Brain microvascular endothelial cell (primary cell): ENCODE measurements at regions not wholly inside any gene's neighbourhood (a gene's known extent, or its start where the extent isn't known, plus 50 kb on each side); places are given as distances from the start of the nearest gene placed in this dataset.

Experiments used
- DNase-seq: peaks from one replicate; pipeline ENCODE4 v3.0.0-alpha.2; 2020
- H3K27ac ChIP-seq: fragments of 250-450 bp; sonication (Bioruptor Pico); 2 replicates; pipeline ENCODE4 v1.5.1; 2020; ENCODE audit warnings: mild to moderate bottlenecking, moderate library complexity
- H3K27me3 ChIP-seq: fragments of 250-450 bp; sonication (Bioruptor Pico); replicated peaks from 2 replicates; pipeline ENCODE4 v1.5.1; 2020; ENCODE audit warnings: mild to moderate bottlenecking
- H3K36me3 ChIP-seq: fragments of 250-450 bp; sonication (Bioruptor Pico); replicated peaks from 2 replicates; pipeline ENCODE4 v1.5.1; 2020; ENCODE audit warnings: mild to moderate bottlenecking
- H3K4me3 ChIP-seq: 2 replicates; pipeline ENCODE4 v1.5.1; 2011; ENCODE audit warnings: low read depth, mild to moderate bottlenecking, control low read depth, low read length, moderate library complexity
- CTCF ChIP-seq: IDR thresholded peaks from 2 replicates; pipeline ENCODE4 v1.5.1; 2011; ENCODE audit warnings: low read depth, mild to moderate bottlenecking, moderate library complexity, low read length, control low read depth, inconsistent platforms; ENCODE audit errors: missing control alignments
- in situ Hi-C: cut with HindIII; loops from 2 replicates; pipeline ENCODE4 v1.10.0; 2017; ENCODE audit warnings: low sequenced_read_pairs, low pct_ligation_motif_present

GRCh38 chr7:84362828-84363227 lies 168.2 kb upstream of the SEMA3A start:
- H3K36me3 ChIP-seq, result no peaks in the 10 kb centered on the region
- in situ Hi-C loops, result no loop called here
- H3K4me3 ChIP-seq, result no peak overlapping the region
- no peak for TF ChIP-seq CTCF
- no peak for DNase-seq
- H3K27me3 ChIP-seq, result no peaks in the 10 kb centered on the region
- no peak overlapping the region for H3K27ac ChIP-seq

DNA sequence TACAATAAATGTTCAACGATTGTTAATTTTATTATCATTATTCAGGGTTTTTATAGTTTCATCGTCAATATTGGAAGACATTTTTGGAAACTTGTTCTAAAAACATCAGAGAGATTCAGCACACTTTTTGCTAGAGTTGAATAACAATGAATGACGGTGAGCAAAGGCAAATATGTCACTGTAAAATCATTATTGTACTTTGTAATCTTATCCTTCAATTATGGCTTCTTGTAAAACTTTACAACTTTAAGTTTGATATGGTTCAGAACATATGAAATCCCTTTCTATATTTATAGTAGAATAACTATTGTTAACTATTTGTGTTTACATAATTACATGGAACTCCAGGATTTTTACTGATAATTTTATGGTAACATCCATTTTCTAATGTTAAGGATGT lies 167.8 kb upstream of the SEMA3A start:
- in situ Hi-C loops, result no loop called here
- H3K4me3 ChIP-seq, result no peak overlapping the region
- H3K36me3 ChIP-seq, result no peaks in the 10 kb centered on the region
- no peak for DNase-seq
- no peak overlapping the region for H3K27ac ChIP-seq
- TF ChIP-seq CTCF, result no peak
- no peaks in the 10 kb centered on the region for H3K27me3 ChIP-seq

DNA sequence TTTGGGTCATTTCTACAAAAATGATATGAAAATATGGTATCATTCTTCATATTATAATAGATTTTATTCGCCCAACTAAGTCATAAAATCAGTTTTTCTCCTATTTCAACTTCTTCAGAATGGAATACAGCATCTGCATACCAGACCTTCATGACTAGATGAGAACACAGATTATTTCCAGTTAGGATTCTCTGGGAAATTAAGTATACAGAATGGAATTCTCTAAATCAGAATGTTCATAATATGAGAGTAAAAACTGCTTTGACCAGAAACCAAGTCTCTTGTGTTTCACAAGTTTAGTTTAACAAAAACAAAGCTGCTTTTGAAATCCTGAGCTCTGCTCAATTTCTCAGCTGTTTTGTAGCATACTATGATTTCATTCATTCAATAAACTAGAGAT lies 160.3 kb upstream of the SEMA3A start:
- Histone ChIP-seq H3K27me3 (no peaks in the 10 kb centered on the region), H3K36me3 (no peaks in the 10 kb centered on the region), H3K4me3 (no peak overlapping the region), H3K27ac (no peak overlapping the region)
- DNase-seq, result no peak
- in situ Hi-C loops, result no loop called here
- no peak for TF ChIP-seq CTCF

GRCh38 chr7:84354030-84354429 lies 159.4 kb upstream of the SEMA3A start:
- no peak overlapping the region for H3K4me3 ChIP-seq
- DNase-seq, result no peak
- in situ Hi-C loops, result no loop called here
- TF ChIP-seq CTCF, result no peak
- H3K27ac ChIP-seq, result no peak overlapping the region
- H3K27me3 ChIP-seq, result no peaks in the 10 kb centered on the region
- no peaks in the 10 kb centered on the region for H3K36me3 ChIP-seq

DNA sequence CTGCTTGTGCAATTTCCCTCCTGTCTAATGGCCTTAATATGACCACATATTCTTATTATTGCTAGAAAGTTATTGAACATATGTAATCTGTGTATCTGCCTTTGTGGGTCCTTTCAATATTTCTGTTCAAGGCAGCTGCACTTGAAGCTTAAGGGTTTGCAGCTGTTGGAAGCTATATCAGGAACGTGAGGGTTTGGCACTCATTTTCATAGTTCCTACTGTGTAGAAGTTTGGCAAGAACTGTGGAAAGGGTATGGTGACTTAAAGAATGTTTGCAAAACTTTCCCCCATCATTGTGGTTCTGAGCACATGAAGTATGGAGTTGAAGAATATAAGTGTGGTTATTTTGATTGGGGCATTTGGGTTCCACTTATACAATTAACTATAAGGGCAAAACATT lies 144.7 kb upstream of the SEMA3A start:
- no peaks in the 10 kb centered on the region for H3K36me3 ChIP-seq
- in situ Hi-C loops, result no loop called here
- H3K27me3 ChIP-seq, result no peaks in the 10 kb centered on the region
- H3K27ac ChIP-seq, result no peak overlapping the region
- no peak overlapping the region for H3K4me3 ChIP-seq
- DNase-seq, result no peak
- TF ChIP-seq CTCF, result no peak

DNA sequence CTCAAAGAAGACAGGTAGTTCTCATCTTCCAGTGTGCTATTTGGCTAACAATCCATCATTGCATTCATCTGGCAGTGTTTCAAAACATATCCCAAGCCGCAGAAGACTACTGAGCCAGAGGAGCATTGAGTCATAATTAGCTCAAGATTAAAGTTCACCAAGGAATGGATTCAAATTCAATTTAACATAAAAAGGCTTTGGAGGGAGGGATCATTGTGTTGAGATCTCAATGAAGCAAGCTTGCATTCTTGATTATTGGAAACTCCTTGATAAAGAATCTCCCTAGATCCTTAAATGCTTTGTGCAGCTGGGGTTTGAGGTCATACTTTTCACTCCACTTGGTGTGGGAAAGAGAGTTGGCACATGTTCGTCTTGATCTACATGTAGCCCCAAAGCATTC lies 142.8 kb upstream of the SEMA3A start:
- in situ Hi-C loops, result no loop called here
- Histone ChIP-seq H3K36me3 (no peaks in the 10 kb centered on the region), H3K27ac (no peak overlapping the region), H3K4me3 (no peak overlapping the region), H3K27me3 (no peaks in the 10 kb centered on the region)
- DNase-seq, result peak; percentile 64
- no peak for TF ChIP-seq CTCF
